Right cardiac atrium (tissue), 5 donors: ENCODE measurements at regions not wholly inside any gene's neighbourhood (a gene's known extent, or its start where the extent isn't known, plus 50 kb on each side); places are given as distances from the start of the nearest gene placed in this dataset.
A peak's percentile ranks its signal among the peaks of the same experiment; 100 is the strongest.

Experiments
- ATAC-seq, 2 donors: fragments of 200-7000 bp; cut with Tn5 transposase; one replicate each; pipeline versions ENCODE4 v1.8.0 to v1.9.1; 2020; ENCODE audit warnings: moderate library complexity in 2 of 2, mild to moderate bottlenecking in 1 of 2
- DNase-seq, 3 donors: peaks; one replicate each; pipeline ENCODE4 v3.0.0-alpha.2; 2020
- H3K27ac ChIP-seq: one replicate; pipeline ENCODE4 v1.5.1; 2013; ENCODE audit warnings: mild to moderate bottlenecking, low read length, control low read depth, moderate library complexity
- H3K27me3 ChIP-seq: one replicate; pipeline ENCODE4 v1.6.1; 2013; ENCODE audit not compliant: control insufficient read depth, insufficient read depth
- H3K4me1 ChIP-seq: one replicate; pipeline ENCODE4 v1.6.1; 2013; ENCODE audit warnings: low read length; ENCODE audit not compliant: control insufficient read depth, insufficient read depth
- H3K4me3 ChIP-seq: one replicate; pipeline ENCODE4 v1.5.1; 2013; ENCODE audit warnings: low read length, control low read depth
- H3K9me3 ChIP-seq: one replicate; pipeline ENCODE4 v1.6.1; 2013; ENCODE audit warnings: low read length; ENCODE audit not compliant: control insufficient read depth
- WGBS: extraction: QIAGEN DNeasy Blood & Tissue Kit; methylation state at CpG from one replicate; pipeline ENCODE4 v1.1.7; 2013; 5-methylcytosine and 5-hydroxymethylcytosine counted together
- intact Hi-C, 4 donors: fragments of 100-400 bp; cut with DNase I; formaldehyde crosslinking; loops; one replicate each; pipeline versions ENCODE4 v1.11.0 to v1.14.0; 2022 to 2023
- donor health status: healthy with polysubstance abuse.
- donor health status: DM: no; HTN: yes; CAD: no.
- donor health status: DM: no; HTN: no; CAD: no.
- donor health status: DM: no; HTN: yes; CAD: no; lungs with severe emphysema.
- donor health status: DM: yes; HTN: yes; CAD: no.

DNA sequence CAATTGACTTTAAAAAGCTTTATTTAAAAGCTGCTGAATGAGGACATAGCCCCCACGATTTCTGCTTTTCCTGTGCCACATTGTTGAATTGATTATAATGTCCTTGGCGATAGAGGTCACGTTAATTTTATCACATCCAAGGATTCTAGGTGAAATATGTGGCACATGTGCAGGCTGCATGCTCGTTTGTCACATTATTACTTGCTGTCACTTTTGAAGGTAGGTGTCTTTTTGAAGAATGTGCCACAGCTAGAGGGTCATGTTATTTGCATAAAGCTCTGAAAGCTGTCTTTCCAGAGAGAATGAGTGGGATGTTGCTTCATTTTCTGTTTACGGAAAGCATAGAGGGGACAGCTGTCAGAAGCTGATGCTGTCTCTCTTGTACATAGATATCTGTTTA is 927.6 kb upstream of the ATXN8OS start:
- 66% methylated on average over 5 of the region's 5 CpGs for WGBS
- intact Hi-C loops: no loop called here
- Histone ChIP-seq H3K27ac (no peak overlapping the region), H3K9me3 (no peaks in the 10 kb centered on the region), H3K4me3 (no peak overlapping the region), H3K4me1 (no peaks in the 10 kb centered on the region), H3K27me3 (no peaks in the 10 kb centered on the region)
- no peak for DNase-seq
- ATAC-seq: no peak

DNA sequence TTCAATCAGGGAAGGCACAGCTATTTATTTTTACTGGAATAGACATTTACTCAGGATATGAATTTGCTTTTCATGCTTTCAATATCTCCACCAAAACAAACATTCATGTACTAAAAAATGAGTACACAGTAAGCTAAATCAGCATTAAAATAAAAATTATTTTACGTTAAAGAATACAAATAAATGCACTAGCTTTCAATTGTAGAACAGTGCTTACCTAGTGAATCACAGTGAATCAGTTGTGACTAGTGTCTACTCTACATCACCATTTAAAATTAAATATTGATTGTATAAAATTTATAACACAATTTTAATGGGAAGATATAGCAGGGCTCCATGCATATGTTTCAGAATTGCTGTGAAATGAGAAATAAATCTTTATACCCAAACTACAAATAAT is 929.6 kb upstream of the ATXN8OS start:
- H3K27ac ChIP-seq: no peak overlapping the region
- no peaks in the 10 kb centered on the region for H3K4me1 ChIP-seq
- intact Hi-C loops: no loop called here
- WGBS: 94% methylated on average over 1 of the region's 1 CpG
- H3K27me3 ChIP-seq: no peaks in the 10 kb centered on the region
- no peaks in the 10 kb centered on the region for H3K9me3 ChIP-seq
- ATAC-seq: no peak
- no peak for DNase-seq
- H3K4me3 ChIP-seq: no peak overlapping the region

DNA sequence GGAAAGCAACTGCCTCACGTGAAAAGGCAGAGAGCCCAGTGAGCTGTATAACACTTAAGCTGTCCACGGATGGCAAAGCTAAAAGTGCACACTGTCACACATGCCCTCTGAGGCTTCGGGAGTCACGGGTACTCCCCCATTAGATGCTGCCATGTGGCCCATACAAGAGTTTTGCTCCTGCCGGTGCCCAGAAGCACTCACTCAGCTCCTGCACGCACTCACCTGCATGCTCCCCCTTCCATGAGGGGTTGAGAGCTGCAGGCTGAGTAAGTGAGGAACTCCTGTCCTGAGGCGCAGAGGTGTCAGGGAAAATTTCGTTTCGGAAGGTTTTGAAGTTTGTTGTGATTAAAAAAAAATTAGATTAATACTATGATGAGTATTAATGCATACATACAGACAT is 939.2 kb upstream of the ATXN8OS start:
- Histone ChIP-seq H3K4me3 (no peak overlapping the region), H3K27me3 (no peaks in the 10 kb centered on the region), H3K4me1 (no peaks in the 10 kb centered on the region), H3K9me3 (no peaks in the 10 kb centered on the region), H3K27ac (no peak overlapping the region)
- ATAC-seq: no peak
- intact Hi-C loops: no loop called here
- DNase-seq: peak in 1 of 3 donors; percentile 24
- 83% methylated on average over 9 of the region's 9 CpGs for WGBS

DNA sequence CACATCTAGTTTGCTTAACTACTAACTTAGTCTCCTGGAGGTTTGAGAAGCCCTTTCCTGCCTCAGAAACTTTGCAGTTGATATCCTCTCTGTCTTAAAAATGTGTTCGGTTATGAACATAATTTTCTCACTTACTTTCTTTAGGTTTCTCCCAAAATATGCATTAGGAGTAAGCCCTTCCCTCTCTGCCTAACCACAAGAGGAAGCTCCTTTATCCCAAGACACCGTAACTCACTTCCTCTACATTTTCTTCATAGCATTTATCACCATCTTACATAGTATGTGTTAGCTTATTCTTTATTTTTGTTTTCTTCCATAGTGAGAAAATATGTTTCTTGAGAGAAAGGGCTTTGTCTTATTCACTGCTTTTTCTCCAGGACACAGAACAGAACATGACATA is 952.5 kb upstream of the ATXN8OS start:
- DNase-seq (no peak), ATAC-seq (no peak)
- Histone ChIP-seq H3K27ac (no peak overlapping the region), H3K27me3 (no peaks in the 10 kb centered on the region), H3K4me3 (no peak overlapping the region), H3K9me3 (no peaks in the 10 kb centered on the region), H3K4me1 (no peaks in the 10 kb centered on the region)
- WGBS: 61% methylated on average over 2 of the region's 2 CpGs
- intact Hi-C loops: no loop called here

DNA sequence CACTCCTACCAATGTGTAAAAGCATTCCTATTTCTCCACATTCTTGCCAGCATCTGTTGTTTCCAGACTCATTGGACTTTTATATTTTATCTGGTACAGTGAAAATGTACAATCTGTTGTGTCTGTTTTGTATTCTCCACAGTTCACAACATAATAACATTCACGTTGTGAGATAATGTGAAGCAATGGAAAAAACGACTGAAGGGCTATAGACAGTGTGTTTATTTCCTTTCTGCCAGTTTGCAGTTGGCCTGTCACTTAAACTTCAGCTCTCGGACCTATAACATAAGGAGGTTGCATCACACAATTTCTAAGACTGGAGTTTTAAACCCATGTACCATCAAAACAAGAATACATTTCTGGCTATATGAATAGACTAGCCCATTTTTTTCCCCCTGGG is 965.5 kb upstream of the ATXN8OS start:
- no peak for DNase-seq
- Histone ChIP-seq H3K9me3 (no peaks in the 10 kb centered on the region), H3K27ac (no peak overlapping the region), H3K4me1 (no peaks in the 10 kb centered on the region), H3K4me3 (no peak overlapping the region), H3K27me3 (no peaks in the 10 kb centered on the region)
- intact Hi-C loops: no loop called here
- no peak for ATAC-seq
- 55% methylated on average over 3 of the region's 3 CpGs for WGBS

DNA sequence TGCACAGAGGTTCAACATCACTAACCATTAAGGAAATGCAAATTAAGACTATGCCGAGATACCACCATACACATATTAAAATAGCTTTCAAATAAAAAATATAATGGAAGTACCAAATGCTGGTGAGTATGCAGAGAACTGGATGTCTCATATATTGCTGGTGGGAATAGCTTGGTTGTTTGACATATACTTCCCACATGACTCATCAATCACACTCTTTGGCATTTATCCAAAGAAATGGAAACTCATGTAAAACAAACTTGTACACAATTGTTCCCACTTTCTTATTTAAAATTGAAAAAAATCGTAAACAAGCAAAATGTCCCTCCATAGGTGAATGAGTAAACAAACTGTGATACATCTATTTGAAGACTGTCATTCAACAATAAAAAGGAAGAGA is 982.6 kb upstream of the ATXN8OS start:
- 90% methylated on average over 2 of the region's 2 CpGs for WGBS
- no peak for ATAC-seq
- intact Hi-C loops: no loop called here

DNA sequence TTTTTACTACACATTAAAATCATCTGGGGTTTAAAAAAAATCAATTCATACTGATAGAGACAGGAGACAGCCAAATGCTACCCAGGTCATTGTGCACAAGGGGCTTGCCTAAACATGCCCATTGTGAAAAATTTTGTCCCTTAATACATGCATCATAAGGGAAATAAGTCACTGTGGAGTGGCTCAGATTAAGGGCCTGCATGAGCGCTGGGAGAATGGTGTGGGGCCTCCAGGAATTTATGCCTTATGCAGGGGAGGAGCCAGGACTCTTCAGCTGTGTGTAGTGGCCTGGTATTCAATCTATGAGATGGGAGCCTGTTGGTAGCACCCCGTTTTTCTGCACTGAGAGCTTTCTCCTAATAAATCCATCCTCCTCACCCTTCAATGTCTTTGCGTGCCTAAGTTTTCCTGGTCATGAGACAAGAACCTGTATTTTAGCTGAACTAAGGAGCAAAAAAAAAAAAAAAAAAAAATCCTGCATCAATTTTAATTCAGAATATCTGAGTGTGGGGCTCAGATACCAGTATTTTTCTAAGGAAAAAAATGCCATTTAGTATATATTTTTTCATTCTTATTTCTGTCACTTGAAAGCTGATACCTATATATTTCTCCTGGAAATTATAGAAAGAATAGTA is 997.6 kb upstream of the ATXN8OS start:
- intact Hi-C loops: no loop called here

More for the DNA sequence above, 982.6 kb upstream of the ATXN8OS start:
- Histone ChIP-seq H3K27me3 (no peaks in the 10 kb centered on the region), H3K9me3 (no peaks in the 10 kb centered on the region), H3K4me1 (no peaks in the 10 kb centered on the region), H3K4me3 (no peak overlapping the region), H3K27ac (no peak overlapping the region)
- DNase-seq: no peak

DNA sequence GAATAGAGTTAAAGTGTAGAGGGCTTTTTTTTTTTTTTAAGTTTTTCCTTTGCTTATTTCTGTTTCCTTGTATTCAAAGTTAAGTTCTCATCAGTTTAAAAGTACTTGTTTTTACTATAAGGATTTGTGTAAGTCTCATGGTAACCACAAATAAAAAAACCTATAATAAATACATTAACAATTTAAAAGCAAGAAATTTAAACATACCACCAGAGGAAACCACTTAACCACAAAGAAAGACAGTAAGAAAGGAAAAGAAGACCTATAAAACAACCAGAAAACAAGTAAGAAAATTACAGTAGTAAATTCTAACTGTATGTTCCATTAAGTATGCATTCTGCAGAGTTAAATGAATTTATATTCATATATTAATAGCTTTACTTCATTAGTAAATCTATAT is 999.1 kb upstream of the ATXN8OS start:
- Histone ChIP-seq H3K4me1 (no peaks in the 10 kb centered on the region), H3K27me3 (no peaks in the 10 kb centered on the region), H3K9me3 (no peaks in the 10 kb centered on the region), H3K27ac (no peak overlapping the region), H3K4me3 (no peak overlapping the region)
- DNase-seq (no peak), ATAC-seq (no peak)
- intact Hi-C loops: no loop called here

More for the DNA sequence above, 997.6 kb upstream of the ATXN8OS start:
- DNase-seq (no peak), ATAC-seq (no peak)
- H3K27me3 ChIP-seq: no peaks in the 10 kb centered on the region
- no peak overlapping the region for H3K4me3 ChIP-seq
- H3K9me3 ChIP-seq: no peaks in the 10 kb centered on the region
- no peaks in the 10 kb centered on the region for H3K4me1 ChIP-seq
- no peak overlapping the region for H3K27ac ChIP-seq
- WGBS: 37% methylated on average over 3 of the region's 3 CpGs

DNA sequence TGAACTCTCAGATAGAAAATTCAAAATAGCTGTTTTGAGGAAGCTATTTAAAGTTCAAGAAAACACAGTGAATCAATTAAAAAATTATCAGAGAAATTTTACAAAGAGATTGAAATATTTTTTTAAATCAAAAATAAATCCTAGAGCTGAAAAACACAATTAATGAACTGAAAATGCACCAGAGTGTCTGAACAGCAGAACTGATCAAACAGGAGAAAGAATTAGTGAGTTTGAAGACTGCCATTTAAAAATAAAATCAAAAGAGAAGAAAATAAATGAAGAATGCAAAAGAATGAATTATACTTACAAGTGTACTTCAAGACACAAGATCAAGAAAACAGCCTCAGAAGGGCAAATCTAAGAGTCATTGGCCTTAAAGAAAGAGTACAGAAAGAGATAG is 1000.2 kb upstream of the ATXN8OS start:
- Histone ChIP-seq H3K27ac (no peak overlapping the region), H3K4me3 (no peak overlapping the region), H3K27me3 (no peaks in the 10 kb centered on the region), H3K4me1 (no peaks in the 10 kb centered on the region), H3K9me3 (no peaks in the 10 kb centered on the region)
- ATAC-seq (no peak), DNase-seq (no peak)
- intact Hi-C loops: no loop called here

DNA sequence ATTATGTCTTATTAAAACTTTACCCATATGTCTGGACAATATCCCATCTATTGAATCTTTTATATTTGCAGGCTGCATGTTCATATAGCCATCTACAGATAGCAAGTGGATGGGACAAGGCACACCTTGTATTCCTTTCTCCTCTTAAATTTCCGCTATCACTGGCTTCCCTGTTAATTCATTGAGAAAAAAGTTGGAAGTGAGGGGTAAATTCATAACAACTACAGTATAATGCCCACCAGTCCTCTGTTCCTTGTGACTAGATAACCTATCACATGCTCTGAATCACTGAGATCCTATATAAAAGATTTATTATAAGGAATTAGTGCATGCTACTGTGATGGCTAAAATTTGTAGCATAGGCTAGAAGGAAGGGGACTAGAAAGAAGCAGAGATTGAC is 1005.8 kb upstream of the ATXN8OS start:
- WGBS: 89% methylated on average over 1 of the region's 1 CpG
- Histone ChIP-seq H3K27ac (no peak overlapping the region), H3K9me3 (no peaks in the 10 kb centered on the region), H3K27me3 (no peaks in the 10 kb centered on the region), H3K4me3 (no peak overlapping the region), H3K4me1 (no peaks in the 10 kb centered on the region)
- intact Hi-C loops: no loop called here
- DNase-seq (no peak), ATAC-seq (no peak)

DNA sequence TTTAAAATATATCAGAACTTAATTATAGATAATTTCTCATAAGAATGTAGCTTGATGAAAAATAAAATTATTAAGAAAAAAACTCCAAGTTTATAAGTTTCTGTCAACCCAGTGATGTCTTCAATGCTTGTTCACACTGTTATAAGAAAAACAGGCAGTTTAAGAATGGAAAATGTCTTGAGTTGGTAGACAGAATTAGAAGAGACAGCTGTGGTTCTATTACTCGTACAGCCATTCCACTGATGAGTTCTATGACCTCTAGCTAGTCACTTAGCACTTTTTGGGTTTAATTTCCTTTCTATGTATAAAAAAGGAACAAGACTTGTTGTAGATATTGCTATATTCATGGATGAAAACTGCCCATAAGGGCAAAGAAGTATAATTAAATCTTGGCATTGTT is 1013.1 kb upstream of the ATXN8OS start:
- Histone ChIP-seq H3K4me1 (no peaks in the 10 kb centered on the region), H3K9me3 (no peaks in the 10 kb centered on the region), H3K4me3 (no peak overlapping the region), H3K27me3 (no peaks in the 10 kb centered on the region), H3K27ac (no peak overlapping the region)
- intact Hi-C loops: no loop called here
- DNase-seq: no peak
- WGBS: 46% methylated on average over 1 of the region's 1 CpG
- no peak for ATAC-seq

DNA sequence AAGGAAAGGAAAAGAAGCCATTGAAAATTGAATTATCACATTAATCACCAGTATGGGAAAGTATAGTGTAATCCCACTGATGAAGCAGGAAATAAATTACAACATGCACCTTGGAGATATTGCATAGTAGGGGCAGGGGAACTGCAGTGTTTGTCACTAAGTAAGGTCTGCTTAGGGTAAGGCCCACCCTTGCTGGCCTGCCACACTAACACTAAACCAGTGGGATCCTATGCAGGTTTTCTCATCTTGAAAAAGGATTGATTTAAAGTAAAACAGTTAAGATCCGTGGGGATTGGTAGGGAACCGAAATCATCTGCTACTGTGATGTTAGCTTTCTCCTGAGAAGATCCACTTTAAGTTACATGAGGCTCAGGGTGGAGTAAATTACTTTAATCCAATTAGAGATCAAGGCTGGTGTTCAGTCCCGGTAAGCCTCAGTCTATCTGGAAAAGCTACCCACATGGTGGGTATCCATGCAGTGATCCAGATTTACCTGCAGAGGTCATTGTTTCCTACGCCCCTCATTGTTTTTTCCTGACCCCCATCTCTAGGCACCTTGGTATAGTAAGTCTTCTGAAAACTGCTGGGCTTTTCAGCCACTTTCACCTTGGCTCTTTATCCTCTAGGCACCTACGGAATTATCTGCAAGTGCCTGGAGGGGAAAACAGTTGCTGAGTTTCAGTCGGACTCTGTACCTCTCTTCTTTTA is 1014.9 kb upstream of the ATXN8OS start:
- Histone ChIP-seq H3K4me3 (no peak overlapping the region), H3K9me3 (no peaks in the 10 kb centered on the region), H3K27ac (no peak overlapping the region), H3K4me1 (no peaks in the 10 kb centered on the region), H3K27me3 (no peaks in the 10 kb centered on the region)
- DNase-seq (peak in 1 of 3 donors; percentile 4), ATAC-seq (no peak)
- intact Hi-C loops: no loop called here
- WGBS: 69% methylated on average over 6 of the region's 6 CpGs
